ENCODE measurements at regions not wholly inside any gene's neighbourhood (a gene's known extent, or its start where the extent isn't known, plus 50 kb on each side); places are given as distances from the start of the nearest gene placed in this dataset.

GRCh38 chr13:62625214-62625881, 1209.7 kb upstream of the PCDH20 start:
- no peaks in the 10 kb centered on the region for H3K4me1 ChIP-seq (ENCODE audit: insufficient read depth, low read length)
- H4K20me1 ChIP-seq (ENCODE audit: insufficient read depth, low read length): no peaks in the 10 kb centered on the region
- no peak for FAIRE-seq
- Mint-ChIP-seq H3K4me3 (ENCODE audit: unreplicated experiment) (no peak overlapping the region), H3K4me1 (ENCODE audit: low read depth, unreplicated experiment) (no peaks in the 10 kb centered on the region), H3K27me3 (ENCODE audit: low read depth, unreplicated experiment) (peaks cover 3% of the 10 kb centered on the region), H3K27ac (ENCODE audit: unreplicated experiment) (no peak overlapping the region), H3K9me3 (ENCODE audit: unreplicated experiment) (peaks cover 4% of the 10 kb centered on the region), H3K36me3 (ENCODE audit: low read depth, unreplicated experiment) (no peaks in the 10 kb centered on the region)
- no peaks in the 10 kb centered on the region for H3K36me3 ChIP-seq (ENCODE audit: insufficient read depth, low read length)
- H3K27ac ChIP-seq (ENCODE audit: low read depth, low read length): no peak overlapping the region
- no peak for TF ChIP-seq EZH2 (IDR thresholded peaks at IDR 0.05; ENCODE audit: insufficient read depth, low read length)
- TF ChIP-seq CTCF (IDR thresholded peaks at IDR 0.05; ENCODE audit: insufficient read depth, low read depth, low read length): no peak
- no peak overlapping the region for H3K4me3 ChIP-seq (ENCODE audit: insufficient read depth, low read depth, low read length)
- H3K9me3 ChIP-seq (ENCODE audit: insufficient read depth, low read depth, low read length): no peaks in the 10 kb centered on the region
- no peaks in the 10 kb centered on the region for H3K79me2 ChIP-seq (ENCODE audit: insufficient read depth, low read length)
- no peak overlapping the region for H2AFZ ChIP-seq (ENCODE audit: low read depth, low read length)
- no peak for DNase-seq (ENCODE audit: low read depth)
- H3K9ac ChIP-seq (ENCODE audit: low read length): no peak overlapping the region
- H3K4me2 ChIP-seq (ENCODE audit: low read length): no peak overlapping the region
- no peaks in the 10 kb centered on the region for H3K27me3 ChIP-seq (ENCODE audit: insufficient read depth, low read length)

GRCh38 chr13:62613819-62614218, 1198.2 kb upstream of the PCDH20 start:
- H3K36me3 ChIP-seq (ENCODE audit: insufficient read depth, low read length): no peaks in the 10 kb centered on the region
- H3K79me2 ChIP-seq (ENCODE audit: insufficient read depth, low read length): no peaks in the 10 kb centered on the region
- H3K27me3 ChIP-seq (ENCODE audit: insufficient read depth, low read length): no peaks in the 10 kb centered on the region
- no peak overlapping the region for H3K4me2 ChIP-seq (ENCODE audit: low read length)
- Mint-ChIP-seq H3K27me3 (ENCODE audit: low read depth, unreplicated experiment) (no peaks in the 10 kb centered on the region), H3K4me3 (ENCODE audit: unreplicated experiment) (no peak overlapping the region), H3K36me3 (ENCODE audit: low read depth, unreplicated experiment) (no peaks in the 10 kb centered on the region), H3K4me1 (ENCODE audit: low read depth, unreplicated experiment) (peaks cover 12% of the 10 kb centered on the region), H3K9me3 (ENCODE audit: unreplicated experiment) (no peaks in the 10 kb centered on the region), H3K27ac (ENCODE audit: unreplicated experiment) (no peak overlapping the region)
- no peak overlapping the region for H3K4me3 ChIP-seq (ENCODE audit: insufficient read depth, low read depth, low read length)
- H3K27ac ChIP-seq (ENCODE audit: low read depth, low read length): no peak overlapping the region
- no peak overlapping the region for H2AFZ ChIP-seq (ENCODE audit: low read depth, low read length)
- DNase-seq (ENCODE audit: low read depth) (no peak), FAIRE-seq (no peak)
- no peaks in the 10 kb centered on the region for H3K9me3 ChIP-seq (ENCODE audit: insufficient read depth, low read depth, low read length)
- no peaks in the 10 kb centered on the region for H3K4me1 ChIP-seq (ENCODE audit: insufficient read depth, low read length)
- no peak overlapping the region for H3K9ac ChIP-seq (ENCODE audit: low read length)
- TF ChIP-seq CTCF (IDR thresholded peaks at IDR 0.05; ENCODE audit: insufficient read depth, low read depth, low read length): no peak
- no peak for TF ChIP-seq EZH2 (IDR thresholded peaks at IDR 0.05; ENCODE audit: insufficient read depth, low read length)
- H4K20me1 ChIP-seq (ENCODE audit: insufficient read depth, low read length): no peaks in the 10 kb centered on the region

GRCh38 chr13:62611343-62611742, 1195.7 kb upstream of the PCDH20 start:
- H3K4me1 ChIP-seq (ENCODE audit: insufficient read depth, low read length): no peaks in the 10 kb centered on the region
- no peaks in the 10 kb centered on the region for H3K27me3 ChIP-seq (ENCODE audit: insufficient read depth, low read length)

More at GRCh38 chr13:62611343-62611742, 1195.7 kb upstream of the PCDH20 start:
- DNase-seq (ENCODE audit: low read depth) (no peak), FAIRE-seq (no peak)
- H3K79me2 ChIP-seq (ENCODE audit: insufficient read depth, low read length): no peaks in the 10 kb centered on the region
- H3K4me1 Mint-ChIP-seq (ENCODE audit: low read depth, unreplicated experiment): peaks cover 12% of the 10 kb centered on the region
- no peaks in the 10 kb centered on the region for H3K27me3 Mint-ChIP-seq (ENCODE audit: low read depth, unreplicated experiment)
- H3K4me3 ChIP-seq (ENCODE audit: insufficient read depth, low read depth, low read length): no peak overlapping the region
- H3K4me2 ChIP-seq (ENCODE audit: low read length): no peak overlapping the region
- TF ChIP-seq CTCF (IDR thresholded peaks at IDR 0.05; ENCODE audit: insufficient read depth, low read depth, low read length) (no peak), EZH2 (IDR thresholded peaks at IDR 0.05; ENCODE audit: insufficient read depth, low read length) (no peak)
- no peak overlapping the region for H3K27ac ChIP-seq (ENCODE audit: low read depth, low read length)
- peaks cover 10% of the 10 kb centered on the region for H3K9me3 Mint-ChIP-seq (ENCODE audit: unreplicated experiment)
- no peaks in the 10 kb centered on the region for H4K20me1 ChIP-seq (ENCODE audit: insufficient read depth, low read length)
- no peak overlapping the region for H3K27ac Mint-ChIP-seq (ENCODE audit: unreplicated experiment)
- H3K9ac ChIP-seq (ENCODE audit: low read length): no peak overlapping the region
- no peaks in the 10 kb centered on the region for H3K9me3 ChIP-seq (ENCODE audit: insufficient read depth, low read depth, low read length)
- H3K36me3 Mint-ChIP-seq (ENCODE audit: low read depth, unreplicated experiment): no peaks in the 10 kb centered on the region
- no peak overlapping the region for H2AFZ ChIP-seq (ENCODE audit: low read depth, low read length)
- no peak overlapping the region for H3K4me3 Mint-ChIP-seq (ENCODE audit: unreplicated experiment)
- H3K36me3 ChIP-seq (ENCODE audit: insufficient read depth, low read length): no peaks in the 10 kb centered on the region

All from astrocyte (in vitro differentiated cells and primary cell).